HepG2 (cell line): ENCODE measurements at regions not wholly inside any gene's neighbourhood (a gene's known extent, or its start where the extent isn't known, plus 50 kb on each side); places are given as distances from the start of the nearest gene placed in this dataset.
A peak's percentile ranks its signal among the peaks of the same experiment; 100 is the strongest.

Experiments used
- ATAC-seq: fragments of 200-7000 bp; cut with Tn5 transposase; 3 replicates; pipeline ENCODE4 v1.9.1; 2020; ENCODE audit warnings: mild to moderate bottlenecking, moderate library complexity
- BruUV-seq: library from RNA; stranded (reverse); fragments of 400-500 nt; replicated peaks from 2 replicates; lab custom pipeline; 2021; lab: Mats Ljungman, UMichigan
- CTCF ChIA-PET: fragments of 300-600 bp; formaldehyde crosslinking; extraction: SDS; loops from one replicate; lab custom pipeline; 2021; ENCODE audit warnings: low total read pairs, inconsistent platforms, low intra/inter-chr PET ratio; lab: Yijun Ruan, JAX
- POLR2A ChIA-PET: fragments of 350-600 bp; sonication (Branson Sonifier 250); formaldehyde crosslinking; loops from one replicate; lab custom pipeline; 2020; ENCODE audit warnings: antibody characterized with exemption, inconsistent platforms; lab: Yijun Ruan, JAX
- DNase-seq: peaks from one replicate; pipeline ENCODE4 v3.0.0-alpha.2; 2015; ENCODE audit warnings: low spot score
- FAIRE-seq: peaks from 3 replicates; lab custom pipeline; 2011; peaks lifted over from hg19 to GRCh38; lab: Jason Lieb, UNC
- H2AFZ ChIP-seq: one replicate; pipeline ENCODE4 v1.6.1; 2011; ENCODE audit warnings: low read length, inconsistent platforms
- H3K27ac ChIP-seq: fragments of 300-600 bp; 3 replicates; pipeline ENCODE4 v1.8.0; 2011; ENCODE audit warnings: mixed run types, mild to moderate bottlenecking, mixed read lengths, low read length, inconsistent platforms; ENCODE audit not compliant: insufficient read depth; ENCODE audit errors: extremely low read length
- H3K27me3 ChIP-seq, 2 experiments: fragments of 200-600 bp in 1 of 2; 2 replicates in 1 of 2; 3 replicates in 1 of 2; pipeline versions ENCODE4 v1.6.0 to v1.8.0; 2011; ENCODE audit warnings: low read length in 2 of 2, mild to moderate bottlenecking in 2 of 2, moderate library complexity in 2 of 2, inconsistent platforms in 1 of 2; ENCODE audit not compliant: insufficient read depth in 2 of 2, control insufficient read depth in 1 of 2
- H3K36me3 ChIP-seq, 2 experiments: fragments of 200-600 bp in 1 of 2; replicated peaks in 1 of 2; 2 replicates in 1 of 2; 3 replicates in 1 of 2; pipeline versions ENCODE4 v1.5.1 to v1.8.0; 2011; ENCODE audit warnings: low read length in 2 of 2, inconsistent platforms in 1 of 2; ENCODE audit not compliant: insufficient read depth in 2 of 2, control insufficient read depth in 1 of 2
- H3K4me1 ChIP-seq: 2 replicates; pipeline ENCODE4 v1.5.1; 2012; ENCODE audit warnings: low read length, inconsistent platforms; ENCODE audit not compliant: insufficient read depth
- H3K4me2 ChIP-seq: 2 replicates; pipeline ENCODE4 v1.6.0; 2011; ENCODE audit warnings: low read depth, low read length, inconsistent platforms
- H3K4me3 ChIP-seq, 3 experiments: fragments of 200-600 bp in 1 of 3; sonication (generic), shearing (Covaris generic) in 1 of 3; replicated peaks in 1 of 3; 2 replicates each; pipeline ENCODE4 v1.5.1; 2011 to 2016; ENCODE audit warnings: low read length in 3 of 3, inconsistent platforms in 2 of 3, low read depth in 2 of 3, mild to moderate bottlenecking in 2 of 3, control low read depth in 1 of 3, mixed read lengths in 1 of 3; ENCODE audit not compliant: insufficient read depth in 1 of 3
- H3K79me2 ChIP-seq: one replicate; pipeline ENCODE4 v1.6.1; 2011; ENCODE audit warnings: low read length, inconsistent platforms; ENCODE audit not compliant: insufficient read depth
- H3K9ac ChIP-seq: 2 replicates; pipeline ENCODE4 v1.6.0; 2011; ENCODE audit warnings: mild to moderate bottlenecking, low read depth, low read length, inconsistent platforms; ENCODE audit not compliant: insufficient read depth
- H3K9me3 ChIP-seq: 2 replicates; pipeline ENCODE4 v1.5.1; 2012; ENCODE audit warnings: mild to moderate bottlenecking, low read length
- H4K20me1 ChIP-seq: 2 replicates; pipeline ENCODE4 v1.6.0; 2011; ENCODE audit warnings: inconsistent platforms, mild to moderate bottlenecking, low read length, moderate library complexity; ENCODE audit not compliant: insufficient read depth
- ARNT ChIP-seq: fragments of 450-650 bp; IDR thresholded peaks from 2 replicates; pipeline ENCODE4 v1.6.1; 2017
- BCL3 ChIP-seq: sonication (generic); formaldehyde crosslinking; IDR thresholded peaks from 2 replicates; pipeline ENCODE4 v1.5.1; 2020; ENCODE audit warnings: mild to moderate bottlenecking, missing genetic modification reagents, moderate library complexity
- CEBPB ChIP-seq: IDR thresholded peaks from 2 replicates; pipeline ENCODE4 v1.6.1; 2011; ENCODE audit warnings: low read depth, low read length, improper control_type of control experiment, borderline replicate concordance
- HNF1A ChIP-seq, 2 experiments: sonication (generic) in 1 of 2; formaldehyde crosslinking in 1 of 2; IDR thresholded peaks; 2 replicates each; pipeline versions ENCODE4 v1.4.0 to v1.6.1; 2016 to 2020; ENCODE audit warnings: borderline replicate concordance in 1 of 2, low read depth in 1 of 2, mild to moderate bottlenecking in 1 of 2, missing genetic modification reagents in 1 of 2
- ZNF382 ChIP-seq: sonication (generic); formaldehyde crosslinking; IDR thresholded peaks from 2 replicates; pipeline ENCODE4 v1.5.0; 2020; ENCODE audit warnings: missing genetic modification reagents, mild to moderate bottlenecking, borderline replicate concordance
- ZNF543 ChIP-seq: sonication (generic); formaldehyde crosslinking; IDR thresholded peaks from 2 replicates; pipeline ENCODE4 v1.4.0; 2020; ENCODE audit warnings: mild to moderate bottlenecking, missing genetic modification reagents
- WGBS: methylation state at CpG from one replicate; pipeline ENCODE4 v1.1.6; 2017; ENCODE audit warnings: low lambda C conversion rate; 5-methylcytosine and 5-hydroxymethylcytosine counted together
- in situ Hi-C: cut with HindIII; loops from 2 replicates; pipeline ENCODE4 v1.10.0; 2017; ENCODE audit warnings: low pct_unique_long_range_greater_than_20kb; ENCODE audit not compliant: extremely low pct_ligation_motif_present
- intact Hi-C: fragments of 100-400 bp; cut with micrococcal nuclease; formaldehyde crosslinking; loops from one replicate; pipeline ENCODE4 v1.10.0; 2022; ENCODE audit not compliant: unreplicated experiment
- TF ChIP-seq, protein P1 (sequence below): sonication (generic); formaldehyde crosslinking; IDR thresholded peaks from 2 replicates; pipeline ENCODE4 v1.9.0; 2021; ENCODE audit warnings: missing genetic modification reagents, borderline replicate concordance

DNA sequence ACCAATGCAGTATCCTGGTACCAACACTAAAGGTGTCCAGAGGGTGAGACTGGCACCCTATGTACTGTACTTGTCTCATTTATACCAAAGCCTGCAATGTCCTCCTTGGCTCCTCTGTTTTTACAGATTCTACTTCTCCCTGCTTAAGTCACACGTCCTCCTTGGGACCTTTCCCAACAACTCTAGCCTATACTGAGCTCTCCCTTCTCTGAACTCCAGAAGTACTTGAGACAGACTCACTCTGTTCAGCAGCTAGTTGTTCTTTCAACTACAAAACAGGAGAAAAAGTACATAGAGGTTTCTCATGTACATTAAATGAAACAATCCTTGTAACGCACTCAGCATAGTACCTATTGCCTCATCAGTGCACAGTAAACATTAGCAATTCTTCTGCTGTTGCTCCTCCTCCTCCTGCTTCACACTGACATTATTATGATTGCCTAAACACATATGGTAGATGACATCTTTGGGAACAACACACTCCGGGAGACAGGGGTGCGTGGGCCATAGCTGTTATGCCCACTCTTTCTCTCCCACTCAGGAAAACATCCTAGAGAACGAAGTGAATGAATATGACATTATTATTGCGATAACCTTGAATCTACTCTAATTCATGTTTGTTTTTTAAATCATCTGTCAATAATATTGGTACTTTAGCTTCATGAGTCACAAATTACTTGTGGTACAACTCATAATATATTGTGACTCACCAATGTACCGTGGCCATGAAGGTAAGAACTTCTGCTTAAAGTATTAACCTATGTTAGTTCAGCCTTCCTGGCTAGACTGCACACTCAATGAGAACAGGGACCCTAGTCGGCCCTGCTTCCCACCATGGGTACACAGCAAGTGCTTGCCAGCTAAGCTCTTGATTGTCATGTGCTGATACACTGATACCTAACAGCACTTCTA, 180.3 kb upstream of the ADRA1B start:
- Histone ChIP-seq H3K9me3 (no peaks in the 10 kb centered on the region), H3K4me3 (no peak overlapping the region), H4K20me1 (no peaks in the 10 kb centered on the region), H3K9ac (no peak overlapping the region), H2AFZ (no peak overlapping the region), H3K27me3 (no peaks in the 10 kb centered on the region; a peak in 1 of 5 replicates)
- FAIRE-seq (no peak), ATAC-seq (no peak)
- peak; percentile 40; the same call in 1 of the 2 replicates for TF ChIP-seq CEBPB
- no peak for TF ChIP-seq BCL3
- no peak for TF ChIP-seq ZNF543 (CRISPR knock-in tag)
- TF ChIP-seq ARNT = no peak
- TF ChIP-seq, all 625 proteins: peak for 1
- ChIA-PET CTCF (no interaction called here), POLR2A (no interaction called here)
- in situ Hi-C loops (no loop called here), intact Hi-C loops (no loop called here)
- no peak for DNase-seq
- BruUV-seq = no TSS peak
- Histone ChIP-seq H3K36me3 (no peaks in the 10 kb centered on the region), H3K79me2 (no peaks in the 10 kb centered on the region), H3K4me1 (no peaks in the 10 kb centered on the region), H3K4me2 (no peak overlapping the region), H3K27ac (no peak overlapping the region)
- 9% methylated on average over 8 of the region's 8 CpGs for WGBS

GRCh38 chr5:159736844-159737243, 179.4 kb upstream of the ADRA1B start:
- Histone ChIP-seq H3K36me3 (no peaks in the 10 kb centered on the region), H3K9ac (no peak overlapping the region), H3K4me3 (no peak overlapping the region), H3K27me3 (no peaks in the 10 kb centered on the region; a peak in 1 of 5 replicates), H4K20me1 (no peaks in the 10 kb centered on the region), H3K9me3 (no peaks in the 10 kb centered on the region), H3K79me2 (no peaks in the 10 kb centered on the region), H2AFZ (no peak overlapping the region), H3K27ac (no peak overlapping the region), H3K4me1 (no peaks in the 10 kb centered on the region), H3K4me2 (no peak overlapping the region)
- no peak for DNase-seq
- FAIRE-seq = no peak
- no peak for ATAC-seq
- WGBS = 0% methylated on average over 2 of the region's 2 CpGs
- POLR2A ChIA-PET = no interaction called here
- intact Hi-C loops (no loop called here), in situ Hi-C loops (no loop called here)
- CTCF ChIA-PET = no interaction called here
- BruUV-seq = no TSS peak
- TF ChIP-seq, protein P1, sequence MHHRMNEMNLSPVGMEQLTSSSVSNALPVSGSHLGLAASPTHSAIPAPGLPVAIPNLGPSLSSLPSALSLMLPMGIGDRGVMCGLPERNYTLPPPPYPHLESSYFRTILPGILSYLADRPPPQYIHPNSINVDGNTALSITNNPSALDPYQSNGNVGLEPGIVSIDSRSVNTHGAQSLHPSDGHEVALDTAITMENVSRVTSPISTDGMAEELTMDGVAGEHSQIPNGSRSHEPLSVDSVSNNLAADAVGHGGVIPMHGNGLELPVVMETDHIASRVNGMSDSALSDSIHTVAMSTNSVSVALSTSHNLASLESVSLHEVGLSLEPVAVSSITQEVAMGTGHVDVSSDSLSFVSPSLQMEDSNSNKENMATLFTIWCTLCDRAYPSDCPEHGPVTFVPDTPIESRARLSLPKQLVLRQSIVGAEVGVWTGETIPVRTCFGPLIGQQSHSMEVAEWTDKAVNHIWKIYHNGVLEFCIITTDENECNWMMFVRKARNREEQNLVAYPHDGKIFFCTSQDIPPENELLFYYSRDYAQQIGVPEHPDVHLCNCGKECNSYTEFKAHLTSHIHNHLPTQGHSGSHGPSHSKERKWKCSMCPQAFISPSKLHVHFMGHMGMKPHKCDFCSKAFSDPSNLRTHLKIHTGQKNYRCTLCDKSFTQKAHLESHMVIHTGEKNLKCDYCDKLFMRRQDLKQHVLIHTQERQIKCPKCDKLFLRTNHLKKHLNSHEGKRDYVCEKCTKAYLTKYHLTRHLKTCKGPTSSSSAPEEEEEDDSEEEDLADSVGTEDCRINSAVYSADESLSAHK (CRISPR knock-in tag) = no peak
- TF ChIP-seq ZNF382 (CRISPR knock-in tag) (no peak), HNF1A (IDR thresholded peaks at IDR 0.05; ENCODE audit: low read depth) (no peak), HNF1A (CRISPR knock-in tag; IDR thresholded peaks at IDR 0.05; ENCODE audit: borderline replicate concordance) (no peak)
